ENCODE measurements at regions not wholly inside any gene's neighbourhood (a gene's known extent, or its start where the extent isn't known, plus 50 kb on each side); places are given as distances from the start of the nearest gene placed in this dataset.
"Not testable (repeated sequence)": the region's sequence is repeated elsewhere in the genome, so short reads cannot be mapped to it uniquely, and the experiment has no call there.

DNA sequence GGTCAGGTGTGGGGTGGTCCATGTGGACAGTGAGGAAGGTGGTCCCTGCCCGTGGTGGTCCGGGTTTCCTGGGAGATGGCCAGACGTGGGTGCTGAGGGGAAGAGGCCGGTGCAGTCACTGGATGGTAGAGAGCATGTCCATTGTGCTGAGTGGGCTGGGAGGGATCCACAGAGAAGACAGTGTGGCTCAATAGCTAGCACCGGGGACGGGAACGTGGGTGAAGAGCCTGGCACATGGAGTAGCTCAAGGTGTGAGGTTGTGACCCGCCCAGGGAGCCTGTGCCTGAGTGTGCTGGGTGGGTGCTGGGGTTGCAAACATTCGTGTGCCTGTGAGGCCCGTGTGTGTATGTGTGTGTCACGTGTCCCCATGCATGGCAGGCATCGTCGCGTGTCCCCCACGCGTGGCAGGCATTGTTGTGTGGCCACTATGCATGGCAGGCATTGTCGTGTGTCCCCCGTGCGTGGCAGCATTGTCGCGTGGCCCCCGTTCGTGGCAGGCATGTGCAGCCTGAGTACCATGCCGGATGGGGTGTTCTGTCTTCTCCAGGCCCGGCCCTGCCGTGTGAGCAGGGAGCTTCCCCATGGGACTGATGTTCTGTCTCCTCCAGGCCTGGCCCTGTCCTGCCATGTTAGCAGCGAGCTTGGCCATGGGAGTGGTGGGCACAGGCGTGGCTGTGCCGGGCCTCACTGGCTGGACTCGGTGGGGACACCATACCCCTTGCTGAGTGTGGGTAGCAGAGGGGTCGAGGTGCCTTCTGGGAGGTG lies 205.0 kb downstream of the TMEM121 start:
- TF ChIP-seq, protein P1, sequence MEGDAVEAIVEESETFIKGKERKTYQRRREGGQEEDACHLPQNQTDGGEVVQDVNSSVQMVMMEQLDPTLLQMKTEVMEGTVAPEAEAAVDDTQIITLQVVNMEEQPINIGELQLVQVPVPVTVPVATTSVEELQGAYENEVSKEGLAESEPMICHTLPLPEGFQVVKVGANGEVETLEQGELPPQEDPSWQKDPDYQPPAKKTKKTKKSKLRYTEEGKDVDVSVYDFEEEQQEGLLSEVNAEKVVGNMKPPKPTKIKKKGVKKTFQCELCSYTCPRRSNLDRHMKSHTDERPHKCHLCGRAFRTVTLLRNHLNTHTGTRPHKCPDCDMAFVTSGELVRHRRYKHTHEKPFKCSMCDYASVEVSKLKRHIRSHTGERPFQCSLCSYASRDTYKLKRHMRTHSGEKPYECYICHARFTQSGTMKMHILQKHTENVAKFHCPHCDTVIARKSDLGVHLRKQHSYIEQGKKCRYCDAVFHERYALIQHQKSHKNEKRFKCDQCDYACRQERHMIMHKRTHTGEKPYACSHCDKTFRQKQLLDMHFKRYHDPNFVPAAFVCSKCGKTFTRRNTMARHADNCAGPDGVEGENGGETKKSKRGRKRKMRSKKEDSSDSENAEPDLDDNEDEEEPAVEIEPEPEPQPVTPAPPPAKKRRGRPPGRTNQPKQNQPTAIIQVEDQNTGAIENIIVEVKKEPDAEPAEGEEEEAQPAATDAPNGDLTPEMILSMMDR (conservative IDR thresholded peaks at IDR 0.05; ENCODE audit: low read depth in 2 of 2): not testable (repeated sequence)
- TF ChIP-seq, protein P2, sequence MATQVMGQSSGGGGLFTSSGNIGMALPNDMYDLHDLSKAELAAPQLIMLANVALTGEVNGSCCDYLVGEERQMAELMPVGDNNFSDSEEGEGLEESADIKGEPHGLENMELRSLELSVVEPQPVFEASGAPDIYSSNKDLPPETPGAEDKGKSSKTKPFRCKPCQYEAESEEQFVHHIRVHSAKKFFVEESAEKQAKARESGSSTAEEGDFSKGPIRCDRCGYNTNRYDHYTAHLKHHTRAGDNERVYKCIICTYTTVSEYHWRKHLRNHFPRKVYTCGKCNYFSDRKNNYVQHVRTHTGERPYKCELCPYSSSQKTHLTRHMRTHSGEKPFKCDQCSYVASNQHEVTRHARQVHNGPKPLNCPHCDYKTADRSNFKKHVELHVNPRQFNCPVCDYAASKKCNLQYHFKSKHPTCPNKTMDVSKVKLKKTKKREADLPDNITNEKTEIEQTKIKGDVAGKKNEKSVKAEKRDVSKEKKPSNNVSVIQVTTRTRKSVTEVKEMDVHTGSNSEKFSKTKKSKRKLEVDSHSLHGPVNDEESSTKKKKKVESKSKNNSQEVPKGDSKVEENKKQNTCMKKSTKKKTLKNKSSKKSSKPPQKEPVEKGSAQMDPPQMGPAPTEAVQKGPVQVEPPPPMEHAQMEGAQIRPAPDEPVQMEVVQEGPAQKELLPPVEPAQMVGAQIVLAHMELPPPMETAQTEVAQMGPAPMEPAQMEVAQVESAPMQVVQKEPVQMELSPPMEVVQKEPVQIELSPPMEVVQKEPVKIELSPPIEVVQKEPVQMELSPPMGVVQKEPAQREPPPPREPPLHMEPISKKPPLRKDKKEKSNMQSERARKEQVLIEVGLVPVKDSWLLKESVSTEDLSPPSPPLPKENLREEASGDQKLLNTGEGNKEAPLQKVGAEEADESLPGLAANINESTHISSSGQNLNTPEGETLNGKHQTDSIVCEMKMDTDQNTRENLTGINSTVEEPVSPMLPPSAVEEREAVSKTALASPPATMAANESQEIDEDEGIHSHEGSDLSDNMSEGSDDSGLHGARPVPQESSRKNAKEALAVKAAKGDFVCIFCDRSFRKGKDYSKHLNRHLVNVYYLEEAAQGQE (IDR thresholded peaks at IDR 0.05; ENCODE audit: unreplicated experiment): not testable (repeated sequence)
- not testable (repeated sequence) for TF ChIP-seq POLR2AphosphoS5 (IDR thresholded peaks at IDR 0.05; ENCODE audit: low read depth); EZH2 (IDR thresholded peaks at IDR 0.05; ENCODE audit: low read depth, unreplicated experiment); JUNB (IDR thresholded peaks at IDR 0.05; ENCODE audit: unreplicated experiment); EZH2phosphoT487 (IDR thresholded peaks at IDR 0.05; ENCODE audit: unreplicated experiment); ZNF114 (CRISPR knock-in tag; IDR thresholded peaks at IDR 0.05); ZNF331 (CRISPR knock-in tag; IDR thresholded peaks at IDR 0.05; ENCODE audit: low read depth); CREB1 (CRISPR knock-in tag; IDR thresholded peaks at IDR 0.05; ENCODE audit: low read depth); STAT1 (IDR thresholded peaks at IDR 0.05; ENCODE audit: unreplicated experiment)
- TF ChIP-seq, protein P3, sequence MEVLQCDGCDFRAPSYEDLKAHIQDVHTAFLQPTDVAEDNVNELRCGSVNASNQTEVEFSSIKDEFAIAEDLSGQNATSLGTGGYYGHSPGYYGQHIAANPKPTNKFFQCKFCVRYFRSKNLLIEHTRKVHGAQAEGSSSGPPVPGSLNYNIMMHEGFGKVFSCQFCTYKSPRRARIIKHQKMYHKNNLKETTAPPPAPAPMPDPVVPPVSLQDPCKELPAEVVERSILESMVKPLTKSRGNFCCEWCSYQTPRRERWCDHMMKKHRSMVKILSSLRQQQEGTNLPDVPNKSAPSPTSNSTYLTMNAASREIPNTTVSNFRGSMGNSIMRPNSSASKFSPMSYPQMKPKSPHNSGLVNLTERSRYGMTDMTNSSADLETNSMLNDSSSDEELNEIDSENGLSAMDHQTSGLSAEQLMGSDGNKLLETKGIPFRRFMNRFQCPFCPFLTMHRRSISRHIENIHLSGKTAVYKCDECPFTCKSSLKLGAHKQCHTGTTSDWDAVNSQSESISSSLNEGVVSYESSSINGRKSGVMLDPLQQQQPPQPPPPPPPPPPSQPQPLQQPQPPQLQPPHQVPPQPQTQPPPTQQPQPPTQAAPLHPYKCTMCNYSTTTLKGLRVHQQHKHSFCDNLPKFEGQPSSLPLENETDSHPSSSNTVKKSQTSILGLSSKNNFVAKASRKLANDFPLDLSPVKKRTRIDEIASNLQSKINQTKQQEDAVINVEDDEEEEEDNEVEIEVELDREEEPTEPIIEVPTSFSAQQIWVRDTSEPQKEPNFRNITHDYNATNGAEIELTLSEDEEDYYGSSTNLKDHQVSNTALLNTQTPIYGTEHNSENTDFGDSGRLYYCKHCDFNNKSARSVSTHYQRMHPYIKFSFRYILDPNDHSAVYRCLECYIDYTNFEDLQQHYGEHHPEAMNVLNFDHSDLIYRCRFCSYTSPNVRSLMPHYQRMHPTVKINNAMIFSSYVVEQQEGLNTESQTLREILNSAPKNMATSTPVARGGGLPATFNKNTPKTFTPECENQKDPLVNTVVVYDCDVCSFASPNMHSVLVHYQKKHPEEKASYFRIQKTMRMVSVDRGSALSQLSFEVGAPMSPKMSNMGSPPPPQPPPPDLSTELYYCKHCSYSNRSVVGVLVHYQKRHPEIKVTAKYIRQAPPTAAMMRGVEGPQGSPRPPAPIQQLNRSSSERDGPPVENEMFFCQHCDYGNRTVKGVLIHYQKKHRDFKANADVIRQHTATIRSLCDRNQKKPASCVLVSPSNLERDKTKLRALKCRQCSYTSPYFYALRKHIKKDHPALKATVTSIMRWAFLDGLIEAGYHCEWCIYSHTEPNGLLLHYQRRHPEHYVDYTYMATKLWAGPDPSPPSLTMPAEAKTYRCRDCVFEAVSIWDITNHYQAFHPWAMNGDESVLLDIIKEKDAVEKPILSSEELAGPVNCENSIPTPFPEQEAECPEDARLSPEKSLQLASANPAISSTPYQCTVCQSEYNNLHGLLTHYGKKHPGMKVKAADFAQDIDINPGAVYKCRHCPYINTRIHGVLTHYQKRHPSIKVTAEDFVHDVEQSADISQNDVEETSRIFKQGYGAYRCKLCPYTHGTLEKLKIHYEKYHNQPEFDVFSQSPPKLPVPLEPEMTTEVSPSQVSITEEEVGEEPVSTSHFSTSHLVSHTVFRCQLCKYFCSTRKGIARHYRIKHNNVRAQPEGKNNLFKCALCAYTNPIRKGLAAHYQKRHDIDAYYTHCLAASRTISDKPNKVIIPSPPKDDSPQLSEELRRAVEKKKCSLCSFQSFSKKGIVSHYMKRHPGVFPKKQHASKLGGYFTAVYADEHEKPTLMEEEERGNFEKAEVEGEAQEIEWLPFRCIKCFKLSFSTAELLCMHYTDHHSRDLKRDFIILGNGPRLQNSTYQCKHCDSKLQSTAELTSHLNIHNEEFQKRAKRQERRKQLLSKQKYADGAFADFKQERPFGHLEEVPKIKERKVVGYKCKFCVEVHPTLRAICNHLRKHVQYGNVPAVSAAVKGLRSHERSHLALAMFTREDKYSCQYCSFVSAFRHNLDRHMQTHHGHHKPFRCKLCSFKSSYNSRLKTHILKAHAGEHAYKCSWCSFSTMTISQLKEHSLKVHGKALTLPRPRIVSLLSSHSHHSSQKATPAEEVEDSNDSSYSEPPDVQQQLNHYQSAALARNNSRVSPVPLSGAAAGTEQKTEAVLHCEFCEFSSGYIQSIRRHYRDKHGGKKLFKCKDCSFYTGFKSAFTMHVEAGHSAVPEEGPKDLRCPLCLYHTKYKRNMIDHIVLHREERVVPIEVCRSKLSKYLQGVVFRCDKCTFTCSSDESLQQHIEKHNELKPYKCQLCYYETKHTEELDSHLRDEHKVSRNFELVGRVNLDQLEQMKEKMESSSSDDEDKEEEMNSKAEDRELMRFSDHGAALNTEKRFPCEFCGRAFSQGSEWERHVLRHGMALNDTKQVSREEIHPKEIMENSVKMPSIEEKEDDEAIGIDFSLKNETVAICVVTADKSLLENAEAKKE (CRISPR knock-in tag; IDR thresholded peaks at IDR 0.05): not testable (repeated sequence)
